Myocyte (in vitro differentiated cells): ENCODE measurements at regions not wholly inside any gene's neighbourhood (a gene's known extent, or its start where the extent isn't known, plus 50 kb on each side); places are given as distances from the start of the nearest gene placed in this dataset.

Experiments
- DNase-seq: peaks from one replicate; pipeline ENCODE4 v3.0.0-alpha.2; 2012; ENCODE audit warnings: low read depth

DNA sequence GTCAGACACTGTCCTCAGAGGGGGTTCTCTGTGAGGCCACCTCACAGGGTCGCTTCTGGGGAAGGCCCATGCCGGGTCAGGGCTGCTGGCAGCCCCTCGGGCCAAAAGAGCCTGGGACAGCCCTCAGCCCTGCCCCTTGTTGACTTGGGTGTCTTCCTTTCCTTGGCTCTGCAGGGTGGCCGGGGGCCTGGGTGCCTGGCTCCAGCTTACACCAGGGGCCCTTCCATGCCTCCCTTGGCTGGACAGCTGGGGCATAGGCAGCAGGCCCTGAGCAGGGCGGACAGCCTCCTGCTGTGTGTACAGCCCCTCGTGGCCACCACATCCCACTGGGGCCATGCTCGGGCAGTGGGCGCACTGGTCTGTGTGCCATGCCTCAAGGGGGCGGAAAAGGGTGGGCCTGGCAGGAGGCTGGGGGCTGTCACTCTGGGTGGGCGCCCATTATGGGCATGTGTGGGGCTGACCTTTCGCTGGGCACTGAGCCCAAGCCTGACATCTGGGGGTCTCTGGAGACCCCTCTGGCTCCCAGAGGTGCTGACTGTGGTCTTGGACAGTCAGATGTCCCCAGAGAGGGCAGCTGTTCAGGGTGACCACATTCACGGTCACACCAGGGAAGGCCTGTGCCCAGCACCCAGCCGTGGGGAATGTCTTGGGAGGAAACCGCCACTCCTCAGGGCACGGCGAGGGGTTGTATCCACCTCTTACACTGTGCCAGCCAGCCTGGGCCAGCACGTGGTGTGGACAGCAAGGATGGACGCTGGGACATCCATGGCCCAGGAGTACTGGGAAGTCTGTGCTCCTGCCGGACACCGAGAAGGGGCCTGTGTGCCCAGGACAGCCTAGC is 313.3 kb downstream of the TMEM121 start:
- DNase-seq: no peak

- DNase-seq: no peak
Observed at GRCh38 chr14:105840266-105841021, 314.1 kb downstream of the TMEM121 start.

GRCh38 chr14:105841022-105842009 is 314.9 kb downstream of the TMEM121 start:
- DNase-seq: no peak

DNA sequence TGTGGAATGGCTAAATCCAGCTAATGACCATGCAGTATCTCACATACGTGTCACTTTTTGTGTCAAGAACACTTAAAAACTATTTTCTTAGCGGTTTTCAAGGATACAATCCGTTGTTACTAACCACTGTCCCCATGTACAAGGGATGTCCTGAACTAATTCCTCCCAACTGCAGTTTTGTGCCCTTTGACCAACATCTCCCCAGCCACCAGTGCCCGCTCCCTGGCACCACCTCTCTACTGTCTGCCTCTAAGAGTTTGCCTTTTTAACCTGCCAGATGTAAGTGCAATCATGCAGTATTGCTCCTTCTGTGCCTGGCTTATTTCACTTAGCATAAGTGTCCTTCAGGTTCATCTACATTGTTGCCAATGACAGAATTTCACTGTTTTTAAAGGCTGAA is 315.7 kb downstream of the TMEM121 start:
- DNase-seq: no peak

GRCh38 chr14:105843444-105844046 is 317.2 kb downstream of the TMEM121 start:
- no peak for DNase-seq

- DNase-seq: no peak
Observed at GRCh38 chr14:105844047-105844630, 317.8 kb downstream of the TMEM121 start.

GRCh38 chr14:105844810-105845724 is 318.7 kb downstream of the TMEM121 start:
- no peak for DNase-seq

GRCh38 chr14:105845725-105846309 is 319.4 kb downstream of the TMEM121 start:
- no peak for DNase-seq

- DNase-seq: no peak
Observed at GRCh38 chr14:105846312-105846711, 319.9 kb downstream of the TMEM121 start.

DNA sequence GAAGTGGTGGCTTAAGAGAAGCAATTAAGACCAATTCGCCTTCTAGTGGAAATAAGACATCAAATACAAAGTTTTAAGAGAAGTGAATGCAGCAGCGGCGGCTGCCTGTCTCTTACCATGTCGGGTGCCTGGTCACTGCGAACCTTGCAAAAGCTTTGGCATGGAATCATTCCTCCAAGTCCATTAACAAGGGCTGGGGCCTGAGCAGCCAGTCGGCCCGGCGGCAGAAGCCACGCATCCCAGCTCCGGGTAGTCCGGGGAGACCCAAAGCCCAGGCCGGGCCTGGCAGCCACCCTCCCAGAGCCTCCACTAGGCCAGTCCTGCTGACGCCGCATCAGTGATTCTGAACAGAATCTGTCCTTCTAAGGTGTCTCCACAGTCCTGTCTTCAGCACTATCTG is 321.0 kb downstream of the TMEM121 start:
- no peak for DNase-seq

DNA sequence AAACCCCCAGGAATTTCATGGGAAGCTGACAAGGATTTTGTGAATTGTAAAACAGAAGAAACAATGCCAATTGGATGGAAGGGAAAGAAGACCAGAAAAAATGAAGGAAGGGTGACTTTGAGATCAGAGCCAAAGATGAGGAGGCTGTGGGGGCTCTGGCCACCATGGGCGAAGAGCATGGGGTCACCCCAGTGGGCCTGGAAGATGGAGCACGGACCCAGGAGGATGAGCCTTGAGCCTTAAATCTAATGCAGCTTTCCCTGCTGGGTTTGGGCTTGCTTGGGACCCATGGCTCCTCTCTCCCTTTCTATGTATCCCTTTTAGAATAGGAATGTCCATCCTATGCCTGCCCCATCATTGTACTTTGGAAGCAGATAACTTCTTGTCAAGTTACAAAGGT is 322.2 kb downstream of the TMEM121 start:
- DNase-seq: no peak

DNA sequence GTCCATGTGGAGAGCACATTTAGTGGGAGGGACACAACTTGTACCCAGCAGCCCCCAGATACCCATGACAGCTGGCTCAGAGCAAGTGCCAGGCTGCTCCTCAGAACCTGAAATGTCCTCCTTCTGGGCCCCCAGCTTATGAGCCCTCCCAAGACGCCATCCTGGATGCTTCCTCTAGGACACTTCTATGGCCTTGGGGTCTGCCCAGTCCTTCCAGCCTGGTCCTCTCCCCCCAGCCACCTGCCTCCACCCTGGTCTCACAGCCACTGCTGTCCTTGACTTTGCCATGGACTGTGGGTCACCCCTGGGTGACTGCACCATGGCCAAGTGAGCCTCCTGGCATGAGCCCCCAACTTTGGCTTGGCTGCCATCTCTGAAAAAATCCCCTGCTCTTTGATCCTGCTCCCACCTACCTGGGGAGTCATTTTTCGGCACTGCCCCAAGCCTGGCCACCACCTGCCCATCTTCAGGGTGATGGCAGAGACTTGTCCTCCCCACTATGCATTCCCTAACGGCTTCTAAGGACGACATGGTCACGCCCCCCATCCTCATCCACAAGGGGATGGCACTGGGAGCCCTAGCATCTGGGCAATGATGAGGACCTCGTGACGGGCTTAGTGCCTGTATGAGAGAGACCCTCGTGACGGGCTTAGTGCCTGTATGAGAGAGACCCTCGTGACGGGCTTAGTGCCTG is 323.7 kb downstream of the TMEM121 start:
- DNase-seq: no peak

DNA sequence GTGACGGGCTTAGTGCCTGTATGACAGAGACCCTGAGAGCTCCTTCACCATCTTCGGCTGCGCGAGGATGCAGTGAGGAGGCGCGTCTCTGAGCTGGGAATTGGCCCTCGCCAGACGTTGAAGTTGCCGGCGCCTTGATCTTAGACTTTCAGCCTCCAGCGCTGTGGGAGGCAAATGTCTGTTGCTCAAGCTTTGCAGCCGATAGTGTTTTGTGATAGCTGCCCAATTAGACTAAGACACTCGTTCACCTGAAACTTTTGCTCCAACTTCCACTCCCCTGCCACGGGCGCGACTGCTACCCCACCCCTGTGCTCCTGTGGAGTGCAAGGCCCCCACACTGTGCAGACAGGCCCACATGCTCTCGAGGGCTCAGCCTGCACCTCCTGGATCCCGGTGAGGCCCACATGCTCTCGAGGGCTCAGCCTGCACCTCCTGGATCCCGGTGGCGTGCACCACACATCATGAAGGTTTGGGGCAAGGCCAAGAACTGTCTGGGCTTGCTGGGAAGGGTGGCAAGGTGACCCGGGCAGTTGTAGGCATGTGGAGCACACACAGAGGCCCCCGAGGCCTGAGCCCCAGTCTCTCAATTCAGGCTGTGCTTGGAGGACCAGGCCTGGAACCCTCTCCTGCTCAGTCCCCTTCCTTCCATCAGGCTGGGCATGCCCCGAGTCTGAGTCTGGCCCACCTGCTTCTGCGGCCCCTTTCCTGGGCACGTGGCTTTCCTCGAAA is 324.6 kb downstream of the TMEM121 start:
- no peak for DNase-seq

DNA sequence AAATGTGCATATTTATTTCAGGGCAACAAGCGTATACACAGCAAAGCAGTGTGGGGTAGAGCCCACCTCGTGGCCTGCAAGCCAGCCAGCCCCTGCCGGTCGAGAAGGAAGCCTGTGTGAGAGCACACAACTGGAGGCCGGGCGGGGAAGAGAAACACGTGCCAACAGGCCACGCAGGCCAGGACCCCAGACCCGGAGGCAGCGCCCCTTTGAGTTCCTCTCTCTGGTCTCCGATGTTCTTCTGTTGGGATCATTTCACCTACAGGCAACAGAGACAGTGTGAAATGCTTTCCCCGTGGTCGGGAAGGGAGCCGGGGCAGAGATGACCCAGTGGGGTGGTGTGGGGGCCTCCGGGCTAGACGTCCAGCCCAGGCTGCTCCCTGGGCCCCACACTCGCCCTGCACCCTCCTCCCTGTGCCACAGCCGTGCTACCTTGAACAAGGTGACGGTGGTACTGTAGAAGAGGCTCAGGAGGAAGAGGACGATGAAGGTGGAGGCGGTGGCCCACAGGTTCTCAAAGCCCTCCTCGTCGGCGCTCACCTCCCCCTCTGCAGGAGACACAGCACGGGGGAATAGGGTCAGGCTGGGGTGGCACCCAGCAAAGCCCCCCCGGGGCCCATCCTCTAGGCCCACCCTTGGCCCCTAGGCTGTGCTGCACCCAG is 325.5 kb downstream of the TMEM121 start:
- no peak for DNase-seq

DNA sequence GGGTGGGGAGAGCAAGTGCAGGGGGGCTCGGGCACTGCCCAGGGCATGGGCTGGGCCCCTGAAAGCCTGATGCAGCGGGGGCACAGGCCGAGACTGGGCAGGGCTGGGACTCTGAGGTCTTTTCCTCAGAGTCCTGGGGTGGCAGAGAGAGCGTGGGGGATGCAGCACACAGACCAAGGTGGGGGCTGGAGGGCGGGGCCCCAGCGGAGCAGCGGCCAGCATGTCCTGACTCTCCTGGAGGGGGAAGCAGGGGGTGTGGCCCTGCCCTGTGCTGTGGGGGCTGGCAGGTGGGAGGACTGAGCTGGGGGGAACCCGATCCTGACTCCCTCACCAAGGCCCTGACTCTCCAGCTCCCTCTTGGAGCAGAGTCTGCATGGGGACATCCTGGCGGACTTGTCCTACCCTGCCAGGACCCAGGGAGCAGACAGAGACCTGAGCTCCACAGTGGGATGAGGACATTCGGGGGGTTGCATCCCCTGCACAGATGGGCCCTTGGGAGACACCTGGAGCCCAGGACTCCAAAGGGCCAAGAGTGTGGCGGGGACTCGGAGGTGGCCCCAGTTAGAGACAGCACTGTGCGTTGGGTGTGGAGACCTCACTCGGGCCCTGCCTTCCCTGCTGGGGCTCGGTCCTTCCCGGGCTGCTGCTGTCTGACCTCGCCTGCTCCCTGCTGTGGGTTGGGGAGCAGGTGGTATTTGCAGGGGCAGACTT is 326.1 kb downstream of the TMEM121 start:
- no peak for DNase-seq

DNA sequence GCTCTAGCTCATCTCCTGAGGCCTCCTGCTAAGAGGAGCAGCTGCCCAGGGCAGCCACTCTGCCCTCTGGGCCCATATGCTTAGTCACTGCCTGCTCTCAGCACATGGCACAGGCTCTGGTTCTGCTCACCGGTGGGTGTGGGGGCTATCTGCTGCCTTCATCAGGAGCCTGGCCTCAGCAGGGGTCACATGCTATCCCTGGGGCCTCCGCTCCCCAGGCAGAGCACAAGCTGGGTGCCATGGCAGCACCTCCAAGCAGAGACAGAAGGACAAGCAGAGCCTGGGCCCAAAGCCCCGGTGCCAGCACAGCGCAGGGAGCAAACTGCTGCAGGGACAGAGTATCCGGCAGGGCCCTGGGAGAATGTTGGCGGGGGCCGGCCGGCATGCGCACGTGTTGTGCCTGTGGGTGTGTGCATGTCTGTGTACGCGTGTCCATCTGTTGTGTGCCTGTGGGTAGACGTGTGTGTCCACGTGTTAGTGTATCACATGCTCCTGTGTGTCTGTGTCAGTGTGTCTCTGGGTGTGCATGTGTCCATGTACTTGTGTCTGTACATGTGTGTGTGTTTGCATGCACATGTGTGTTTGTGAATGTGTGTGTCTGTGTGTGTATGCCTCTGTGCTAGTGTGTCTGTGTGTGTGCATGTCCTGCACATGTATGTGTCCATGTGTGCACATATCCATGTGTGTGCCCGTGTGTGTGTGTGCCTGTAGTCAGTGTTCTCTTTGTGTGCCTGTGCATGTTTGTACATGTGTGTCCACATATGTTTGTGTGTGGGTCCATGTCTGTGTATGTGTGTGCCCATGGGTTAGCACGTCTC is 326.9 kb downstream of the TMEM121 start:
- DNase-seq: no peak
